HG02938 (cell line): ENCODE measurements at regions not wholly inside any gene's neighbourhood (a gene's known extent, or its start where the extent isn't known, plus 50 kb on each side); places are given as distances from the start of the nearest gene placed in this dataset.
"Not testable (repeated sequence)": the region's sequence is repeated elsewhere in the genome, so short reads cannot be mapped to it uniquely, and the experiment has no call there.

ENCODE experiments used
- ATAC-seq: cut with Tn5 transposase; IDR thresholded peaks from one replicate; pipeline ENCODE4 v1.9.1; 2021; ENCODE audit warnings: mild to moderate bottlenecking, moderate library complexity; ENCODE audit not compliant: unreplicated experiment

DNA sequence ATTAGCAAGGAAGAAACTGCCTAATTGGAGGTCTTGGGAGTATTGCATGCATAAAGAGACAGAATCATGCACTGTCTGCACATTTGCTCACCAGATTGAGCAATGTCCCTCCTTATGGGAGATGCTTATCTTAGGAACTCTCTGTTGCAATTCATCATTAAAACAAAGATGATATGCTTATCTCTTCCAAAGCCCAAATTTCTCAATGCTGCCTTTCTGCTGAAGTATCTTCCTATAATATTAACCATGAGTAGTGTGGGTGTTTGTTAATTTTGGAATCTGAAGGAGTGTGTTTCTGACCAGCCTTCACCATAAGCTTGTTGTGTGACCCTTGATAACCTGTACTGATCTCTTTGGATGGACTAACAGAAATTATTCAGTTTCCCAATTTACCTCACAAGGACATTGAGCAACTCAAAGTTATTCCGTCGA is 1257.6 kb upstream of the FLRT2 start:
- no peak for ATAC-seq

DNA sequence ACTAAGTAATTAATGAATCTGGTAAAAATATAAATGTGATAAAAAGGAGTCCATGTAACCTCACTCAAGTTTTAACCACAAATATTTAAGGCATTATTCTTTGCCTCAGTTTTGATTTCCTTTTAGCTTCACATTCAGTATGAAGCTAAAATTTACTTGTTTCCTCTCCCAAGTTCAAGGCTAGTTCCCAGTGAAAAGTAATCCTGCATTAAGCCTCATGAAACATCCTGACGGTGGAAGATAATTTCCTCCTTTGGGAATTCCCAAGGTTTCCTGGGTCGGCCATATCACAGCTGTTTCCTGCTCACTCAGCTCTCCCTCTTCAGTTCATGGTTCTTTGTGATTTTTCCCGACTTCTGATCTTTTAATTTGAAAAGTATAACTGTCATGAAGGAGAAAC is 1256.8 kb upstream of the FLRT2 start:
- no peak for ATAC-seq

DNA sequence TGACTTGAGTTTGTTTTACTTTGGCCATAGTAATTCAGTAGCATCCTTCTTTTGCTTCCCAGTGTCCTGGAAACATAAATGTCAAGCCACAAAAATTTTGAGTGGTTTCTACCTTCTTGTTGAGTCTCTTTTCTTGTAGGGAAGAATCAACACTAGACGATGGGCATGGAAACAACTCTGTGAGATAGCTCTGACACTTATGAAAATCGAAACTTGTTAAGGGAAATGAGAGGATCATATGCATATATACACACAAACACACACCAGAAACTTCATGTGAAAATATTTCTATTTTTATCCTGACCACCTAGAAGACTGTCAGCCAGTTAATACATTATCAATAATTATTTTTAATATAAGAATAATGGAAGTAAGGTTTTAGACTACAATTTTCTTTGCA is 1247.3 kb upstream of the FLRT2 start:
- no peak for ATAC-seq

DNA sequence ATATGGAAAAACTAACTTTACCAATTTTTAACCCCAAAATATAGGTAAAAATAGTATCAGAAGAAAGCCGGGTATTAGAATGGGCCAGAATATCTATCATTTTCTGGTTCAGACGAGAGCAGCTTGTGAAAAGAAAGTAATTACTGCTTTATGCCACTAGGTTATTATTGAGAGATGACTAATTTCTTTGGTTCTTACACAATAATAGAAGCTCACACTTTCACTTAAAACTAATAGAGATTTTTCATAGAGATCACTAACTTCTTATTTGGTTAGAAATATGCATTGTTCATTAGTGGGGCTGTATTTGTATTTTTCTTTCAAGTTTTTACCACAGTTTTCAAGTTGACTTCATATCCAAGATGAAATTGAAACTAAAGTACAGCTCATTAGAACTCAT is 1241.2 kb upstream of the FLRT2 start:
- no peak for ATAC-seq

DNA sequence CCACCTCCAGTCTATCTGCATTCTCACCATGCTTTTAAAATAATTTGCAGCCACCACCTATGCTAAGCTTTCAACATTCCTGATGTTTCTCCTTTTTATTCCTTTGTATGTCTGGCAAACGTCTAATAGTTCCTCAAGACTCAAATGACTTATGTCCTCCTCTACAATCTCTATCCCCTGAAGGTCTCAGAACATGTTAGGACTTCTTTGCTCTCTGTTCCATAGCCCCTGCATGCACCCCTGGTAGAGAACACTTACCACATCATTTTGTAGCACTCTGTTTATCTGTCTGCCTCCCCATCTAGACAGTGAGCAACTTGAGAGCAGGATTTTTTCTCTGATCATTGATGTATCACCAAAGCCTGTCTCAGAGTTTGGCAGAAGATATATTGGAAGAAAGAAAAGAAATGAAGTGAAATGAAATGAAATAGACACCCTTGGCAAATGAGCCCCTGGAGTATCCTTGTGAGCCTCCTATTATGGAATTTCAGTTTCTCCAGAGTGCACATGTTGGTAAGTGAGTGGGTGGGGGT is 1231.2 kb upstream of the FLRT2 start:
- ATAC-seq: no peak

DNA sequence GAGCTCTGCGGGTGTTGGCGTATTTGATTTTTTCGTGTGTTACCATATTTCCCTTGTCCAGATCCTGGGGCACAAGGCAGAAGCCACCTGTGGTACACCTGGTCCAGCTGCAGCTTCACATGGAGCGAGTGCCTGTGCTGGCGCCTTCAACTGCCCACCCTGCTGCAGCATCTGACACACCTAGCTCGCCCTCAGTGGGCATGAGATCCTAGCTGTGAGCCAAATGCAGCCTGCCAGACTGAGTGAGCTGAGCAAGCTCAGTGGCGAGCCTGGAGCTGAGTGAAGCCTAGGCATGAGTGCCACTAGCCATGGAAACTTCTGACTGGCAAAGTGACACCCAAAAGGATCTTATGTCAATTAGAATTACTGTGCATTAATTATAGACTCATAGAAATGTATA is 1226.8 kb upstream of the FLRT2 start:
- ATAC-seq: no peak

DNA sequence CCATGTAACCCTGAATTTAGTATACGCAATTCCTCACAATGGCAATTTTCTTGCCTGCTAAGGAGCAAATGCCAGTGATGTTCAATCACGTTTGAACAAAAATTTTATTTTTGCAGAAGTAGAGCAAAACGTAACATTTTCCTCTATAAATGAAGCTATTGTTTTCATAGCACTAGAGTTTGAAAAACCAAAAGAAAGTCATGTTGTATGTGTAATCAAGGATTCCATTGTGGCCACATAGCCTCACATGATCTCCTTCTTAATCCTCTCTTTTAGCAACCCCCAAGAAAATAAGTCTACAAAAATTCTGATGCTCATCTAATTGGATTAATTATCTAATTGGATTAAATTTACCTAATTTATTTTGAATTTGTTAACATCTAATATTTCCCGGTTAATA is 1217.4 kb upstream of the FLRT2 start:
- ATAC-seq: no peak

DNA sequence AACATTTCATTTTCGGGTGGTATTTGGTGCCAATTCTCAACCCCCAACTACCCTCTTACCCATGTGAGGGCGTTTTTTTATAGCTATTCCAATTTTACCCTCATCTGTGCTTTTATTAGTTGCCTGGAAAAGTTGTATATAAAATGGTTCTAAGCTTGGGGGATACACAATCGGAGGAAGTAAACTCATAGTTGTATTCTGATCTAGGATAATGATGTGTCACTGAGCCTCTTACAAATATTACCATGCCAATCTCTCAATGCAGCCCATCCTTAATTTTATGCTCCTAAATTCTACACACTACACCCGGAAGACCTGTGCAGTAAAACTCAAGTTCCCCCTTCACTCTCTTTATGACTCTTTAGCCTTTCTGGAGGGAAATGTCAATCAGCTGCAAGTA is 1206.5 kb upstream of the FLRT2 start:
- ATAC-seq: no peak

DNA sequence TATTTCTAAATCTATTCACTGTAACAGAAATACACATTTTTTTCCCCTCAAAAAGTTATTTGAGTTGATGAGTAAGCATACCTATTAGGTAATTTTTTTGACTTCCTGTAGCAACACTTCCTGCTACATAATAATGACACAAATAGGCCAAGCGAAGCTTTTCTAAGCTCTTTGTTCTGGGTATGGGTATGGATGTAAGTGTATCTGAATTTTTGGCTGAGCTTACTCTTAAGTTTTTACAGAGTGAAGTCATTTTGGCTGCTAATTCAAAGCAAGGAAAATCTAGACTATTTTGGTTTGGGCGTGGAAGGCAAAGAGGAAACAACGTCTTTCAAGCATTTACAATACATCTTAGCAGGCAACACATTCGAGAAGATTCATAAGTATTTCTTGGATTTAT is 1206.0 kb upstream of the FLRT2 start:
- no peak for ATAC-seq

DNA sequence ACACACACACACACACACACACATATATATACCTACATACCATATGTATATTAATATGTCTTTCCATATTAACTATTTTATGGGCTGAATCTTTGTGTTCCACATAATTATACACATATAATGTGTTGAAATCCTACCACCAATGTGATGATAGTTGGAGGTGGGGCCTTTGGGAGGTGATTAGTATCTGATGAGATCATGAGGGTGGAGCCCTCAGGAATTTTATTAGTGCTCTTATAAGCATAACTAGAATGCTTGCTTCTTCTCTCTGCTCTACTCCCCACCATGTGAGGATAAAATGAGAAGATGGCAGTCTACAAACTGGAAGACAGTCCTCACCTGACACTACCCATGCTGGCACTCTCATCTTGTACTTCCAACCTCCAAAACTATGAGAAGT is 1193.5 kb upstream of the FLRT2 start:
- ATAC-seq: no peak

DNA sequence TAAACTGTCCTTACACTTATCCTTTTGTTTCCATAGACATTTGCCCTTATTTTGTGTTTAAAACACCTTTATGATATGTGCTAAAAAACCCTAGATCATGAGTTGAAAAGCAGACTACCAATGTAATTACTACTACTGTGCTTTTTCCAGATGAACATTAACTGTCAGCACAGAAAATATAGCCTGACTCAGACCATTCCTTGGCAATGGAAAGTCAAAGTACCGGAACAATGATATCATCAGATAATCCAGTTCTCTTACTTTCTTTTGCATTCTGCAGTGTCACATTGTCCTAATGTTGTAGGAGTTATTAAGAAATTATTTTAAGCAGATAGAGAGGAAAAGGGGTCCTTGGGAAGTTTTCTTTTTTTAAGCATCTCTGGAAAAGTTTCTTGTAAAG is 1189.0 kb upstream of the FLRT2 start:
- ATAC-seq: no peak

DNA sequence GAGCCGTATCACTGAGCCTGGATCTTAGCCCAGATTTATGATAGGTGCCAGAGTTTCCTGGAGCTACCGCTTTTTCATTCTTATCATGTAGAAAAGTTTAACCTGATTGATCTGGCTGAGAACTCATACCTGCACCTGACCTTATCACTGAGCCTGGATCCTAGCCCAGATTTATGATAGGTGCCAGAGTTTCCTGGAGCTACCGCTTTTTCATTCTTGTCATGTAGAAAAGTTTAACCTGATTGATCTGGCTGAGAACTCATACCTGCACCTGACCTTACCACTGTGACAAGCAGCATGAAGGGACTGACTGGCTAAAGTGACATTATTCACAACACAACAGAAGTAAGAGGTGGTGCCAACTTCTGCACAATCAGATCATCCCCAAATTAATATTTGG is 1188.1 kb upstream of the FLRT2 start:
- not testable (repeated sequence) for ATAC-seq

DNA sequence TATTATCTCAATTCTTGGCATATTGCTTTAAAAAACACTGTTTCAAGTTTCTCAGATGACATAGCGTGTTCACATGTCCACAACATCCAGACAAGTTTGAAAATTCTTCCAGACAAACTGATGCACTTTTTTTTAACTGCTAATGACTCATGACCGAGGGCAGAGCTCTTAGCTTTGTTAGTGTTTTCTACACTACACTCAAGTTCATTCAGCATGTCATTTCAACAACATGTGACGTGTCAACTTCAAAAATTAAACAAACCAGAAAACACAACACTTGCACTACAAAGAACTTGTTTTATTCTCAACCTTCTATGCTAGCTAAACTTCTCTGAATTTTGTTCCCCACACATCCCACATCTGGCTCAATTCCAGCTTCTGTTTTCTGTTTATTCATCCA is 1186.3 kb upstream of the FLRT2 start:
- no peak for ATAC-seq

DNA sequence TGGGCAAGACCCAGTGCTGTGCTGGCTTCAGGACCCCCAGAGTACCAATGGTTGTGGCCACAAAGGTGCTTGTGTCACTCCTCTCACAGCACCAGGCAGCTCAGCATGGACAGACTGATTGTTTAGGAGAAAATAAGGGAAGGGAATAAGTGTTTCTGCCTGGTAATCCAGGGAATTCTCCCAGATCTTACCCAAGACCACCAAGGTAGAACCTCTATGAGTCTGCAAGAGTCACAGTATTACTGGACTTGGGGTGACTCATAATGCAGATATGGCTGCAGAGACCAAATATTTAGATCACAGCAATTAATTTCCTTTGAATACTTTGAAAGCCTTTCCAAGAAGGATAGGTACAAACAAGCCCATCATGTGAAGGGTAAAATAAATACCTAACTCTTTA is 1178.3 kb upstream of the FLRT2 start:
- ATAC-seq: no peak

DNA sequence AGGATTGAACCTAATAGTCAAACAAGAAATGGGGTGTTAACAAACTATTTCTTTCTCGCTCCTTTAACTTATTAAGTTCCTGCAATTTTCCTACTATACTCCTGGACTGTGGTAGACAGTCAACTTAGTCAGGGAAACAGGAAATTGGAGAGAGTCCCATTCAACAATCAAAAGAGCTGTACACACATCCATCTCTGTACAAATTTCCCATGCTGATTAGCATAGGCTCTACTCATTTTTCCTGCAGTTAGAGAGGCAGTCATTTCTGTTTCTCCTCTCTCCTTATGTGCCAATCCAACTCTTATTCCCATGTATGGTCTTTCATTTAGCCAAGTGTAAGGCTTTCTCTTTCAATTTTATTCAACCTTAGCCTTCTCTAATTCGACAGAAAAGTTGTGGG is 1168.5 kb upstream of the FLRT2 start:
- no peak for ATAC-seq

DNA sequence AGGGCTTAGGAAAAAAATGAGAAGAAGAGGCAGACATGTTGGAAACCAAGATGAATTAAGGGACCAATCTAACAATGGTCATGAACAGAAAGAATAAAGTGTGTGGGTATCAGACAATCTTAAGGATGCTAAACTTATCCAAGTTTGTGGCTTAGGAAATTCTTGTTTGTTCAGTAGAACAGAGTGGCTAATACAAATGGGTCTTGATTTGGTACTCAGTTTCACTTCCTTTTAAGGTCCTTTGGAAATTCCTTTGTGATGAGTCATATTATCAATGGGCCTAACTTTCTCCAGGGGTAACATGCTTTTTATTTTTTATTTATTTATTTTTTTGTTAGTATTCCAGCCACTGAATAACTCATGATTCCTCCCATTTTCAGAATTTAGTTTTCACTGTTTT is 1154.7 kb upstream of the FLRT2 start:
- no peak for ATAC-seq

DNA sequence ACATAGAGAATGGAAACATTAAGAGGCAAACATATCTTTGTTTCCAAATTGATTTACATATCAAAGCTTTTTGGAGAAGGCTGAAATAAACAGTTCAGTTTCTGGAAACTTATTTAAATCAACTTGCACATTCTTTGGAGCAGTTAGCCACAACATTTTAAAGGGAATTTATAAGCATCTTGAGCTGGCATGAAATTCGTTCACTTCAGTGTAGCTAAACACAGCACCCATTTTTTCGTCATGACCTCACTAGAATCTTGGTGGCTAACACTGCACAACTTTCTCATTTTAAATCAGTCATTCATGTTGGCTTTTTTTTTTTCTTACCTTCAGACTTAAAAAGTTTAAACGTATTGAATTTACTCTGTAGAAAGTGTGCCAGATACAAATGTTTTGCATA is 1139.9 kb upstream of the FLRT2 start:
- no peak for ATAC-seq

DNA sequence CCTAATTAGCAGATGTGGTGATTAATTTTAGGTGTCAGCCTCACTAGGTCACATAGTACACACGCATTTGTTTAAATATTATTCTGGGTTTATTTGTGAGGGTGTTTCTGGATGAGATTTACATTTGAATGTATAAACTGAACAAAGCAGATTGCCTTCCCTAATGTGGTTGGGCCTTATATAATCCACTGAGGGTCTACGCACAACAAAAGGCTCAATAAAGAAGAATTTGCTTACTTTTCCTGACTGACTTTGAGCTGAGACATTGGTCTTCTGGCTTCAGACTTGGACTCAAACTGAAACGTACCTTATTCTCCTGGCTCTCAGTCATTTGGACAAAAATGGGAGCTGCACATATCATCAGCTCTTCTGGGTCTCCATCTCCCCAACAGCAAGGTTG is 1132.3 kb upstream of the FLRT2 start:
- ATAC-seq: no peak

DNA sequence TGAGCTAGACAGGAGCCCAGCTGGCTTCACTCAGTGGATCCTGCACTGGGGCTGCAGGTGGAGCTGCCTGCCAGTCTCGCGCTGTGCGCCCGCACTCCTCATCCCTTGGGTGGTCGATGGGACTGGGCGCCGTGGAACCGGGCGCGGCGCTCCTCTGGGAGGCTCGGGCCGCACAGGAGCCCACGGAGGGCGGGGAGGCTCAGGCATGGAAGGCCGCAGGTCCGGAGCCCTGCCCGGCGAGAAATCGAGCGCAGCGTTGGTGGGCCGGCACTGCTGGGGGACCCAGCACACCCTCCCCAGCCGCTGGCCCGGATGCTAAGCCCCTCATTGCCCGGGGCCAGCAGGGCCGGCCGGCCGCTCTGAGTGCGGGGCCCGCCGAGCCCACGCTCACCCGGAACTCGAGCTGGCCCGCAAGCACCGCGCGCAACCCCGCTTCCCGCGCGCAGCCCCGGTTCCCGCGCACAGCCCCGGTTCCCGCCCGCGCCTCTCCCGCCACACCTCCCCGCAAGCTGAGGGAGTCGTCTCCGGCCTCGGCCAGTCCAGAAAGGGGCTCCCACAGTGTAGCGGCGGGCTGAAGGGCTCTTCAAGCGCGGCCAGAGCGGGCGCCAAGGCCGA is 1130.5 kb upstream of the FLRT2 start:
- ATAC-seq: no peak

DNA sequence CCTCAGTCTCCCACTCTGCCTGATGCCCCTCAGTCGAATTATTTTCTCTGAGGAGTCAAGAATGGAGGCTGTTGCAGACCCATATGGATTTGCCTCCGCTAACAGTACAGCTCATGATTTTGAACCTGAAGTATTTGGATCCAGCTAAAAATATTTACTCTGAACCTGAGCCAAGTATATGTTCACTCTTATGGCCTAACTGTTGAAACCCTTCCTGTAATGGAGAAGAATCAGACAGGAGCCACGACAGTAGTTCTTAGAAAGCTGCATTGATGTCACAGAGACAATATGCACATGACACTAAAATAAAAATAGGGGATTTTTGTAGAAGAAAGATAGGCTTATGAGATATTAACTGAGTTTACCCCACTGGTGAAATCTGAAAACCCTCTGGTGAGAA is 1128.3 kb upstream of the FLRT2 start:
- ATAC-seq: no peak

DNA sequence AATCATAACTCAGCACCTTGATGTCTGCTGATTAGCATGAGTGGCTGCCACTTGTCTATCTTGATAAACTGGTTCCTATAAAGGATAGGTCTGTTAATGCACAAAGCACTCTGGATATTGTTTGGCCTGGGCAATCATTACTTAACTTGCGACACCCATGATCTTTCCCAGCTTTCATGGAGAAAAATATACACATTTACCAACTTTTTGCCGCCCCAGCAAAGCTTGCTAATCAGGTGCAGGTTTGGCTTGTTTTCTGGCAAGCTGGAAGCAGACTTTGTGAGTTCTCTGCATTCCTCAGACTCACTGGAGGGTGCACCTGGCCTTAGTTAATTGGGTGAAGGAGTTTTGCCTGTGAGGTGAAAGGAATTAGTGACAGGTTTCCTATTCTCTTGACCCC is 1126.4 kb upstream of the FLRT2 start:
- no peak for ATAC-seq

DNA sequence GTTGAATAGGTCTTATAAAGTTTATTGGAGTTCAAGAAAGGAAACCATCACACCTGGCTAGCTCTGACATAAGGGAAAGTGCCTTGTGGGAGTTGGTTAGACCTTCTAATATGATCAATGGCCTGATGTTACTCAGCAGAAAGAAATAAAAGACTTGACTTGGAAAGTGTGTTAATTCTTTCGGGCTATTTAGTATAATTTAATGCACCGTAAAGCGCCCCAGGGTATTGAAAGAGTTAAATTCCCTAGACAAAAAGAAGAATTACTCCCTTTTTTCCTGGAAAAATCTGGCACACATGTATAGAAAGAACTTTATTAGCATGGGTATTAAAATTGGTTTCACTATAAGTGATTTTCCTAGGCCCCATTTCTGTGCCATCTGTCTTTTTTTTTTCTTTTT is 1125.7 kb upstream of the FLRT2 start:
- no peak for ATAC-seq

DNA sequence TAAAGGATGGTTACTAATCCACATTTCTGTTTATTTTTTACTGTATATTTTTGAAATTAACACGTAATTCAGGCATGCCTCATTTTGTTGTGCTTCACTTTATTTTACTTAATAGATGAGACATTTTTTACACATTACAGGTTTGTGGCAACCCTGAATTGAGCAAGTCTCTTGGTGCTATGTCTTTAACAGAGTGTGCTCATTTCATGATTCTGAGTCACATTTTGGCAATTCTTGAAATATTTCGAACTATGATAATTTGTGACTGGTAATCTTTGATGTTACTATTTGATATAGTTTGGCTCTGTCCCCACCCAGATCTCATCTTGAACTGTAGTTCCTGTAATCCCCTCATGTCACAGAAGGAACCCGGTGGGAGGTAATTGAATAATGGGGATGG is 1120.5 kb upstream of the FLRT2 start:
- no peak for ATAC-seq
